ENCODE measurements at regions not wholly inside any gene's neighbourhood (a gene's known extent, or its start where the extent isn't known, plus 50 kb on each side); places are given as distances from the start of the nearest gene placed in this dataset.

DNA sequence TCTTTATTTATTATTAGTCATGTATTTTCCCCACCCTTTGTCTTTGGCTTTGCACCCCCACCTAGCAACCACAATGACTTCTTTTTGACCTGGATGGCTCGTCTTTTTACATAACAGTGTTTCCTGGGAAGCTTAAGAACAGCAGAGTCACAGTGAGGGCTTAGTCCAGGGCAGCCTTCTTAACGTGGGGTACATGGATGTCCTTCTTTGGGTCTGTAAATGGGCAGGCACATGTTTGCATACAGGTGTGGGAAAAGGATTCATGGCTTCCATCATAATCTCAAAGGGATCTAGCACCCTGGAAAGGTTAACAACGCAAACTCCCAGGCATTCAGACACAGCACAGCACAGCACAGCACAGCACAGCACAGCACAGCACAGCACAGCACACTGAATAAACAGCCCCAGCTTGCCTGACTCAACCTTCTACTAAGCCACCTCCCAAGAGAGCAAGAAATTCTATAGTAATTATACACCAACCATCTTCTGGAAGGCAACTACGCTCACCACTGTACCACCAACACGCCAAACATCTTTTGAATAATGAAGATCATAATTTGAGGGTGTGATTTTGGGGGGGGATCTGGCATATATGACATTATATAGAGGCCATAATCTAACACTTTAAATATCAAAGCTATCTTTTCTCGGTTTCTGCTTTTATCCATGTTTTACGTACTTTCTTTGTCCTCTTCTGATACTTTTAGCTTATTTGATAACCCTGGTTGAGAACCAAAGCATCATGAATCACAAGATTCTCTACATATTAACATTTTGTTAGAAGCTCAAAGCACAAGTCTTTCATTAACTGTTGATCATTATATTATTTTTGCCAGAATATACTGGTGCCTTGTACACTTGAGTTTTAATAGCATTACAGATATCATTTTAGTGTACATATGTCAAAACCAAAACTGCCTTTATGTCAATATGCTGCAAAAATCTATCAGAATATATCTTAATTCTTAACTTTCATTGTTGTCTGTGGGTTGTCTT, 177.2 kb upstream of the KLF14 start:
- no peak for DNase-seq (ENCODE audit: low read depth in 2 of 2)

DNA sequence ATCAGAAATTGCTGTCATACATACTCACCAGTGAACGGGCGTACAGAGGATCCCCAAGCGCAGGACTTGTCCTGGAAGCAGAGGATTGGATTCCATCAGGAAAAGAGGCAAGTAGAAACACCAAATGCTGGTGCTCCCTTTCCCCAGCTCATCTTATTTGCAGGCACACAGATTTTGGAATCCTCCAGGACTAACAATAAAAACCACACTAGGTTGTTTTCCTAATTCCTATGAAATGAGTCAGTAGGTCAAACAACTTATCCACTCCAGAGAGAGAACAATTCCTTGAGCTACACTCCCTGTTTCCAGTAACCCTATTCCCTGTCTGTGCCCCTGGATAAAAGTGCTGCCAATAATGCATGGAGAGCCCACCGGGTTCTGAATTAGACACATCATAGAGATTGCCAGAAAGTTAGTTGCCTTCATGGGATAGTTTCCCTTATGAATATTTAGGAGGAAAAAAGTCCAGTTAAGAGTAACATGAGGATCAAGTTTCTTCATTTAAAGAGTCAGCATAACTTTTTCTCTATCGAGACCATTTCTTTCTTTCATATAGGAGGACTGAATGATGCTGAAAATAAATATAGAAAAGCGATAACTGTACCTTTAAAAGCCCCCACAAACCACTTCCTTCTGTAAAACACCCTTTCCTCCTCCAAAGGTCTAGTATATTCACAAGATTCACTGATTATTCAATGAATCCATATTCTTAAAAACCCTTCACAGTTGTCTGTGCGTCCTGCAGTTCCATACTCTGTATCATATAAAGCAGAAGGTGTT, 178.3 kb upstream of the KLF14 start:
- DNase-seq (ENCODE audit: low read depth in 2 of 2): no peak

DNA sequence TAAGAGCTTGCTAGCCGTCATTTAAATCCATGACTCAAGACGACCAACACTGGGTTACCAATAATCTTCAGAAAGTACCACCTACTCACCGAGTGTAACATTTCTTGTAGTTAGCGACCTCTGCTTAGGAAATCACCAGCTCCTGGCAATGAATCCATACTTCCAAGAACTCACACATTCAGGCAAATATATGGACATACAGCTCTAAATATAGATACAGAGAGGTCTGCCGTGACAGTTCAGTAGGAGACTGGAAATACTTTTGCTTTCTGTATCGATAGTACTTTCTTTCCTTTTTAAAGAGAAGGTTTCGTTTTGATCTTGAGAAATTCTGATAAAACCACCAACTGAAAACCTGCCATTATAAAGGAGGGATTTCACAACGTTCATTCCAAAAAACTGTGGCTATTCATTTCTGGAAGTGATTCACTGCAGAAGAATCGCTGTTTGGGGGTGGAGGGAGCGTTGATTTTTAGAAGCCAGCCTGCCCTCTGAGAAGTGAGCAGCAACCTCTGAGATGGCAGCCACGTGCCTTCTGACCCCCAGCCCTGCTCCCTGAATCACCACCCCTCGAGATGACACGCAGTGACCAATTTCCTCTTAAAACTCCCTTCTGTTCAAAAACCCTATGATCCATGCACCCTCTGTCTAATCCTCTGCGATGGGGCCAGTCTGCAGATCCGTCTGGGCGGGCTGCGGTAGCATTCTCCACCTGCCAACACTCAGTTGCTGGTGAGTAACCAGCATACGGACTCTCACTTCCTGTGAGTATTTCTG, 179.0 kb upstream of the KLF14 start:
- peak; percentile 66 to 75 for DNase-seq (ENCODE audit: low read depth in 2 of 2)

DNA sequence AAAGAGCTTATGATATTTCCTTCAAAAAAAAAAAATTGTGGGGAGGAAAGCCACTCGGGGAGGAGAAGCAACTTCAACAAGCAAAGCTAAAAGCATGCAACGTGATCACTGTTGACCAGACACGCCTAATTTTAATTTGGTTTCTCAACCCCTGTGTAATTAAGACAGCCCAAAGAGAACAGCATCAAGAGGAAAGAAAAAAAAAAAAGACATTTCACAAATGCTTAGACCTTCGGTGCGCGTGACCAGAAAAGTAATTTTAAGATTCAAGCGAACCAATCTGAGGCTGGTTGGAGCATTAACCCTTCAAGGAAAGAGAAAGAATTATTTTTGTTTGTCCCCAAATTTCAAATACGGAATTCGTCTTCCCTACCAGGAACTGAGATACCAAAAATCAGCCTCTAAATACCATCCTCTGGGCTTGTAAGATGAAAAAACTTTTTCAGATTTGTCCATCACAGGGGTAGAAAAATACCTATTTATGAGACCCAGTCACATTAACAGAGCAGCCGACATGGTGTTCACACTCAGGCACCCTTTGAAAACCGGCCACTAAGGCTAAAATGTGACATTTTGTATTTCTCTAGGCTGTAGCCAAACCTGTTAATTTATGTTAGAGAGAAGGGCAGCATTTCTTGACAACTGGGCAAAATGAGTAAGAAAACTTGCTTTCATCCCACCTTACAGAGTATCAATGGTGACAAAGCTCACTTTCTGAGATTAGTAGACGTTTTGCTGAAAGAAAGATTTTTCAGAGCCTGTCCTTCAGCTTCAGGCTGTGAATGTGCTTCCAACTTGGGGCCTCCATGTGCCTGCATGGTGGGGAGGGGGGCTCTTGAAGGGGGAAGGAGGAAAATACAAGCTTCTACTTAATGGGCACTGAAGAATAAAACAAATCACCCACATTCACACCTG, 179.9 kb upstream of the KLF14 start:
- DNase-seq (ENCODE audit: low read depth in 2 of 2): no peak

DNA sequence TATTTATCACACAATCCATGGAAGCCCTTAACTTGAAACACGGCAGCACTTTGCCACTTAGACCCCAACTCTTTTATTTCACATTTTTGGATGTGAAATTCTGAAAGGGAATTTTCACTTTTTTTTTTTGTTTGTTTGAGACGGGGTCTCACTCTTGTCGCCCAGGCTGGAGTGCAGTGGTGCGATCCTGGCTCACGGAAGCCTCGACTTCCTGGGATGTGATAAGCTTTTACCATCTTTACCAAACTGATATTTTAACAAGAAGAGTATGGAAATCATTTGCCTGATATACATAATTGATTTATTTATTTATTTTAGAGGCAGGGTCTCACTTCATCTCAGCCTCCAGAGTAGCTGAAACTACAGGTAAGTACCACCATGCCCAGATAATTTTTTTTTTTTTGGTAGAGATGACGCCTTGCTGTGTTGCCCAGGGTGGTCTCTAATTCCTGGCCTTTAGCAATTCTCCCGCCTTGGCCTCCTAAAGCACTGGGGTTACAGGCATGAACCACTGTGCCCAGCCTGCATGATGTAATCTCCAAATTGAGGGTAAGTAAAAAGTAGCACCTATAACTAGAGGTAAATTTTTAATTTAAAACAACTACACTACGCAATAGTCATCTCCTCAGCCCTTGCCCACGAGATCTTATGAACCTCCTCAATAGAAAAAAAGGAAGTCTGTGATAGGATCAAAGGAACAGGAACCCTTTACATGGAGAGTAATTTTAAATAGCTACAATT, 180.7 kb upstream of the KLF14 start:
- no peak for DNase-seq (ENCODE audit: low read depth in 2 of 2)

DNA sequence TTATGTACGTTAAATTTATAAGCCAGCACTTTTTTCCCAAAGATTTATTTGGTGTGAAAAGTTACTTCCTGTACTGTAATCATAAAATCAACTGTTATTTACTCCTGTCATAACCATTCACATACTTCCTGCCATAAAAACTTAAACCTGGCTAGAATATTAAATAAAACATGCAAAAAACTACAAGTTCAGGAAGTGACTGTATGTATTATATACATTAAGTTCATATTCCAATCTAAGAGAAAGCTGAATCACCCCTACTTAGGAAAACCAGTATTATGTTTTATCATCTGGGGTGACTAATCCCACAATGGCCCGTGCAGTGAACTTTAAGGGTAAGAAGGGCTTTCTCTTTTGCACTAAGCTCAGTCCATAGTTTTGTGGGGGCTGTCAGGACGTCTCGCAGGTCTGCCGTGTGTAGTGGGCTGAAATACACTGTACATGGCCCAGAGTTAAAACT, 183.7 kb upstream of the KLF14 start:
- no peak for DNase-seq (ENCODE audit: low read depth in 2 of 2)

DNA sequence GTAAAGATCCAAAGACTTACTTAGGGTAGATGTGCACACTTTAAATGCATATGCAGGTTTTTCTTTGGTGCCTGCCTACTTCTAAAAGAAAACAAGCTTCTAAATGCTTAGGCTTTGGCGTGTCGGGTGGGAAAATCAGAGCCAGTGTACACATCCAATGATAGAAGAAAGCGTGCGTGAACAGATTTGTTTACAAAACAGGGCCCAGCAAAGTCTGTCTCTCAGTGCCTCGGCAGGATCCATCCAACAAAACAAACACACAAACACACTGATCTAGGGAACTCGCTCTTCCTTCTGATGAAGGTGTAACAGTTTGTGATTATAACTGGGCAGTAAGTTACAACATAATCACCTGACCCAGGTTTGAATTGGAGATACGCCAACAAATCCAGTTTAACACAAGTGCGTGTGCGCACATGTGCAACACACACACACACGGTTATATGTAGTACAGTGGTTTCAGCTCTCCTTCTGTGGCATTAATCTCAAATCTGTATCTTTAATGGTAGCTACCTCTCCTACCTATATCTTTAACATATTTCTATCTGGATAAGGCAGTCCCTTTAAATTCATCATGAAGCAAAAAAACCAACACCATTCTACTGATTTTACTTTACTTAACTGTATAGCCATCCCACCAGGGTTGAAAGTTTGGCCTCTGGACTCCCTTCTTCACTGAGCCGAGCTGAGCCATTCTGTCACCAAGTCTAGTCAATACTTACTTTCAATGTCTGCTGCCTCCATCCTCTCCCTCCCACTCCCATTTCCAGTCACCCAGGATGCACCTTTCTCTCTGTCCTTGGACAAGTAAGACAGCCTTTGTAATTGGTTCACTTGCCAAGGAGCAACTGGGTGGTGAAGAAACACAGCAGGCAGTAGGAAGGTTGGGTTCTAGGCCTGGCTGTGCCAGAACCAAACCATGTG, 184.4 kb upstream of the KLF14 start:
- DNase-seq (ENCODE audit: low read depth in 2 of 2): no peak

DNA sequence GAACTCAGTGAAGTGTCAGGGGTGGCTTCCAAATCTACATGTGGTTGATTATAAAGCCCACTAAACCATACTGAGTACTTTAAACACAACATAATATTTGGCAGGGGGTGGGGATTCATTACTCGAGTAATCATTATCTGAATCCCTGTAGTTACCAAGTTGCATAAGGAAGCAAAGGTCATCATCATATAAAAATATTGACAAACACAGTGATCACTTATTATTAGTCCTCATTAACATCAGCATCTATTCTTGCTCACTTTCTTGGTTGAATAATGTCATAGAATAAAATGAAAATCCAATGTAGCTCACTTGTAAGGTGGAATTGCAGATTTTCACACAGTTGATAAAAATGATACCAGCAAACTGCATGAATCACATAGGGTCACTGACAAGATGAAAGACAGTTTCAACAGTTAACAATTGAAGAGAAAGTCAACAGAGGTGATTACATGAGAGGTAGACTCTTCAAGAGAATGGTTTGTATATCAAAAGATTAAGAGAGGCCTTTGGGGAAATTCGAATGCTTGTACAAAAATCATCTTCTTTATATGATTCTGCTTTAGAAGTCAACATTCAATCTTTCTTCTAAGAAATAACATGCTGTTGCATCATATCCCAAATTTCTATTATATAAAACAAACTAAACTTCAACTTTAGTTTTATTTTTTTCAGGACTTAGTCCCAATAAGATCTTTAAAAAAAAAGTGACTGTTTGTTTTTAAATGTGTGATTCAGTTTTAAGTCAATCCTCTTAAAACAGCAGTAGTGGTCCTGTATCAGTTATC, 185.5 kb upstream of the KLF14 start:
- DNase-seq (ENCODE audit: low read depth in 2 of 2): no peak

DNA sequence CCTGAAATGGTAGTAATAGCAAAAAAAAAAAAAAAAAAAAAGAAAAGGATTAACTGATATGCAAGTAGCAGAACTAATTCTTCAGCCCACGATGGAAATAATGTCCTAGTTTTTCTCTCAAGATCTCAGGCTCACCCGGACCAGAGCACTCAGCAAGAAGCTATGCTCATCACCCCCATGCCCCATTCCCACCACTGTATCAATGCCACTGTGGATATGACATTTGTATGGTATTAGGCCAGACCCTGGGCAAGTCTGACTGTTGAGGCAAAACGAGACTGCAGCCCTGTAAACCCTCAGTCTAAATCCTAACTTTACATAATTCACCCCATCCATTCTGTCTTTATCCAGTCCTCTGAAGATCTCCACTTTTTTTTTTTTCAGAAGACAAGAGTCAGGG, 186.1 kb upstream of the KLF14 start:
- DNase-seq (ENCODE audit: low read depth in 2 of 2): no peak

DNA sequence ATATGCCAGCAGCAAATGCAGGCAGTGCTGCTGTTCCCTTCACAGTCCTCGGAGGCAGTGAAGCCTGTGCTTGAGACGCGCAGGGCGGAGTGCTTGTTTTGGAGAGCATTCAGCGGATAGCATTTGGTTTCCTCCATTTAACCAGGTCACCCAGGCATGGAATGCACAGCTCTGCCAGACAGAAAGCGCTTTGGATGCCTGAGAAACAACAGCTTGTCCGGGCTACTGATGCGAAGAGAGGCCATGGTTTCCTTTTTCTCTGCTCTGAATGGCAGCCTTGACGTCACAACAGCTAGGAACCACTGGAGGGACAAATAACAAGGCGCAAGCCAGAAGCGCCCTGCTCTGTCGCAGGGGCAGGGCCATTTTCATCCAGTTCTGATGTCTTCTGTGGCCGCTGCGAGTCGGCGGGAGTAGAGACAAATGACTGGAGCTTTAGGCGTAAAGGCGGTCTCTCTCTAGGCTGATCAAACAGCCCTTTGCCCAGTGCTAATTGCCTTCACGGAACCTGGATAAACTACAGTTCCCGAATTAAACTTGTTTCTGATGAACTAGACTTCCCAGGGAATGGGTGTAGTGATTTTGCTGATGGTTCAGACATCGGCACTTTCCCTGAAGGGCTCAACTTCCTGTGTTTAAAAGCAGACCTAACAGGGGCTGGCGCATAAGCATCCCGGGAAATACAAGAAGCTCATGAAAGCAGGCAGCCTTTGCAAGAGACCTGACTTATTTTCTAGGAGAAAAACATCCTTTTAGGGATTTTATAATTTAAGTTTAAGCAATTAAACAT, 187.6 kb upstream of the KLF14 start:
- DNase-seq (ENCODE audit: low read depth in 2 of 2): no peak

DNA sequence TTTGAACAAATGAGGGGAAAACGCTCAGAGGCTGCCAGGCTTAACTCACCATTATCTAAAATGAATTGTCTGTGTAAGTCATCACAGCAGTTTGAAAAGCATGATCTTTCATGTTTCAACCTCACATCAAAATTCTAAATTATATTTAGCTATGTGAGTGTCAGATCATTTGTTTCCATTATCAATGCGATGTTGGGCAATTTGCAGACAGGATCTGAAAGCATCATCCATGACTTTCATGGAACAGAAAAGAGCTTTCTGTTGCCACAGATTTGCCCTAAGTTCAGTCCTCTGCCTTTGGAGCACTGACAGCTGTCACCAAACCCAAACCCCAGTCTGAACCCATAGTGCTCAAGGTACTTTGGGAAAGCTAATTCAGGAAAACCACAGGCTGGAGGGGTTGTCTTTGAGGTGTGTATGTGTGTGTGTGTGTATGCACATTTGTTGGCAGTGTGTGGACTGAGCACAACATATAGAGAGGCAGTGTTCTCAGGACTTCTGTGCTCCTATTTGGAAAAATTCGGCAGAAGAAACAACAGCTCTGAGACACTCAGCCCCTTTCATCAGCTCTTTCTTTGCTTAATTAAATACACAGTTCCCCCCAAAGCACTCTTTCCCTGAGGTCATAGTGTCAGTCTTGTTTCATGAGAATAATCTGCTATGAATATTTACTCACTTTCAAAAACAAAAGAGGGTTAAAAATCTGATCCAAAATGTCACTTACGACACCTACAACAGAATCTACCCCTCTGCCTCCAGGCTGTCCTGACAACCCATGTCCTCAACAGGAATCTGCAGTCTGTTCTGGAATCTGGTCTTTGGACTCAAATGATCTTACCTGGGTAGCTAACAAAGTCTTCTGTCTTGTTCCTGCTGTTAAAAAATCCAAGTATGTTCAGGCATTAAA, 188.5 kb upstream of the KLF14 start:
- no peak for DNase-seq (ENCODE audit: low read depth in 2 of 2)

DNA sequence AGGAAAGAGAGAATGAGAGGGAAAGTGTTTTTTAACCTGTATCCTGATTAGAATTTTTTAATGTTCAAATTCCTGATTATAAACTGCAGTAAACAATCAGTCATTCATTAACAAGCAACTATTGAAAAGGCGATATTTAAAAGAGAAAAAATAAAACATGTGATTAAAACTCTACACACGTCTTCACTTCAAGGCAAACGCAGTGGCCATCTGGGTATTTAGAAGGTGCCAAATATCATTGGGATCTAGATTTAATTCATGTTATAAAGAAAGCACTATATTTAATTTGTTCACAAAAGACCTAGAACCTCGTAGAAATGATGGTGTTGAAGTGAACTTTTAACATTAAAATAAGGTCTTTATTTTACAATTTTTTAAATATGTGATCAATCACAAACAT, 189.4 kb upstream of the KLF14 start:
- DNase-seq (ENCODE audit: low read depth in 2 of 2): no peak

DNA sequence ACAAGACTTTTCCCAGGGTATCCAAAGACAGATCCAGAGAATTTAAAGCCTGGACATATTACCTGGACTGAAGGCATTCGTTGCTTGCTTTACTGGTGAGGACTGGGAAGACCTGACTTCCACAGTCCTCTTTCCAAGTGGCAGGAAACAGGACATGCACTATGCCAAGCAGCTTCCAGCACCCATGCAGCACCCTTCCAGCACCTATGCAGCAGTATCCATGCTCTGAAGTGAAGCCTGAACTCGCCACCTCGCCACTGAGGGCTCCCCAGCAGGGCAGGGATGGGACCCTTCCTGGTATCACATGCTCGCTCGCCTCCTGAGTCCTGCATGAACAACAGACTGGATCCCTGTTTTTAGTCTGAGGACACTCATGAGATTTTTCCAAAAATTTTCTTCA, 189.9 kb upstream of the KLF14 start:
- no peak for DNase-seq (ENCODE audit: low read depth in 2 of 2)

DNA sequence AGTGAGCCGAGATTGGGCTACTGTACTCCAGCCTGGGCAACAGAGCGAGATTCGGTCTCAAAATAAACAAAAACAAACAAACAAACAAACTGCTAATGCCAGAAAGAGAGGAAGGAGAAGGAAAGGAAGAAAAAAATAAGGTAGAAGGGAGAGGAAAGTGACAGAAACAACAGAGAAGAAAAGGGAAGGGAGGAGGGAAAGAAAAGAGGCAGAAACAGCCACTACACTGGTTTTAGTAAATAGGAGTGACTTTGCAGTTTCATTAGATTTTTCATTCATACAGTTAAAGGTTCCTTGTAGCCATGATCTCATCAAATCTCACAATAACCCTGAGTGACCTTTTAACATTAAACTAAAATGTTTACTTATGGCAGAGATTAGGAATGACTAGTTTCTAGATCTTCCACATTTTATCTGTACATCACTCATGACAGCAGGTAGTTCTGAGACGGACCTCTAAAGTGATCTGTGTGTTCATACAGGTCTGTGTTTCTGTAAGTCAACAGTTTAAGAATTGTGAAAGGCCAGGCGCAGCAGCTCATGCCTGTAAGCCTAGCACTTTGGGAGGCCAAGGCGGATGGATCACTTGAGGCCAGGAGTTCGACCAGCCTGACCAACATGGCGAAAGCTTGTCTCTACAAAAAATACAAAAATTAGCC, 191.3 kb upstream of the KLF14 start:
- no peak for DNase-seq (ENCODE audit: low read depth in 2 of 2)

DNA sequence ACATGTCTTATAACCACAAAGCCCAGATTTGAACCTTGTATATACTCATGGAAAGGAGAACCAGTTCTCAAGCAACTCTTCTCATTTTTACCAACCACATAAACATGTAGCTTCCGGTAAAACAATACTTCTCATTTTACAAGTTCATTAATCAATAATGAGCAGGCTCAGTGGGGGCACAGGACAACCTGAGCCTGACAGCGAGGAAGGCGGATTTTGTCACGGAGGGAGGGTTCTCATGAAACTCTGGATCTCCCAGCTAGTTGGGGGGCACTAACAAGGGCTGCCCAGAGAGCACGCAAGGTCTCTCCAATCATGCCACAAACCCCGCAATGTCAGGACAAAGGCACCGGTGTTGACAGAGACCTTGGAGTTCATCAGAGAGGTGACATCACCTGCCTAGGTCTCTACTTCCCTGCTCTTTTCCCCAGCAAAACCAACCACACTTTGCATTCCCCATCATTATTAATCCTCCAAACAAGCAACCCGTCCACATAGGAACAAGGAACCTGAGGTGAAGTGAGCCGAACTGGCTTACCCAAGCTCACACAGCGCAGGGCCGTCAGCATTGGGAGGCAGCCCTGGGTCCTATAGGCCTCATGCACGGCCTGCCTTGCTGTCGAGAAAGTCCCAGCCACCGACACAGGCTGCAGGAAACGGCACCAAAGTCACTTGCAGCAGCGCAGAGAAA, 192.1 kb upstream of the KLF14 start:
- DNase-seq (ENCODE audit: low read depth in 2 of 2): no peak
